ENCODE measurements at regions not wholly inside any gene's neighbourhood (a gene's known extent, or its start where the extent isn't known, plus 50 kb on each side); places are given as distances from the start of the nearest gene placed in this dataset.

DNA sequence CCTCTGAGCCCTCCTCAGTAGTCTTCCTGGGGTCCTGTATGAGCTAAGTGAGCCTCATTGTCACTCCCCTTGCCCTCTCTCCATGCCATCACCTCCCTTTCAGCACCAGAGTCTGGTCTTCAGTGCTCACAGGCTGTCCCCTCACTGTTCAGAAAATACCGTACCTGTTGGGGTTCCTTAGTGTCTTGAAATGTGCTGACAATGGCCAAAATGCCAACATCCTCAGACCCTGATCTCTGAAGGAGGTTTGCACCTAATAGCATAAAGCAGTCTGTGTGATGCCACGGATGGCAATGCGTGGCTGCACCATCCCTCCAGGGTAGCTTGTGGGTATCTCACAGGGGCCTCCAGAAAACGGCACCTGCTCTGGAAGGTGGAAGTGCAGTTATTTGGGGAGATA lies 301.0 kb upstream of the TLE3 start:
- TF ChIP-seq, protein P1, sequence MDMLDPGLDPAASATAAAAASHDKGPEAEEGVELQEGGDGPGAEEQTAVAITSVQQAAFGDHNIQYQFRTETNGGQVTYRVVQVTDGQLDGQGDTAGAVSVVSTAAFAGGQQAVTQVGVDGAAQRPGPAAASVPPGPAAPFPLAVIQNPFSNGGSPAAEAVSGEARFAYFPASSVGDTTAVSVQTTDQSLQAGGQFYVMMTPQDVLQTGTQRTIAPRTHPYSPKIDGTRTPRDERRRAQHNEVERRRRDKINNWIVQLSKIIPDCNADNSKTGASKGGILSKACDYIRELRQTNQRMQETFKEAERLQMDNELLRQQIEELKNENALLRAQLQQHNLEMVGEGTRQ (IDR thresholded peaks at IDR 0.05; ENCODE audit: low read depth, low read length) = no peak
- no peak for TF ChIP-seq POLR2A (IDR thresholded peaks at IDR 0.05; ENCODE audit: low read depth, low read length)
- TF ChIP-seq, protein P2, sequence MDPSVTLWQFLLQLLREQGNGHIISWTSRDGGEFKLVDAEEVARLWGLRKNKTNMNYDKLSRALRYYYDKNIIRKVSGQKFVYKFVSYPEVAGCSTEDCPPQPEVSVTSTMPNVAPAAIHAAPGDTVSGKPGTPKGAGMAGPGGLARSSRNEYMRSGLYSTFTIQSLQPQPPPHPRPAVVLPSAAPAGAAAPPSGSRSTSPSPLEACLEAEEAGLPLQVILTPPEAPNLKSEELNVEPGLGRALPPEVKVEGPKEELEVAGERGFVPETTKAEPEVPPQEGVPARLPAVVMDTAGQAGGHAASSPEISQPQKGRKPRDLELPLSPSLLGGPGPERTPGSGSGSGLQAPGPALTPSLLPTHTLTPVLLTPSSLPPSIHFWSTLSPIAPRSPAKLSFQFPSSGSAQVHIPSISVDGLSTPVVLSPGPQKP (IDR thresholded peaks at IDR 0.05; ENCODE audit: borderline replicate concordance, low read depth, low read length) = no peak
- TF ChIP-seq, protein P3, sequence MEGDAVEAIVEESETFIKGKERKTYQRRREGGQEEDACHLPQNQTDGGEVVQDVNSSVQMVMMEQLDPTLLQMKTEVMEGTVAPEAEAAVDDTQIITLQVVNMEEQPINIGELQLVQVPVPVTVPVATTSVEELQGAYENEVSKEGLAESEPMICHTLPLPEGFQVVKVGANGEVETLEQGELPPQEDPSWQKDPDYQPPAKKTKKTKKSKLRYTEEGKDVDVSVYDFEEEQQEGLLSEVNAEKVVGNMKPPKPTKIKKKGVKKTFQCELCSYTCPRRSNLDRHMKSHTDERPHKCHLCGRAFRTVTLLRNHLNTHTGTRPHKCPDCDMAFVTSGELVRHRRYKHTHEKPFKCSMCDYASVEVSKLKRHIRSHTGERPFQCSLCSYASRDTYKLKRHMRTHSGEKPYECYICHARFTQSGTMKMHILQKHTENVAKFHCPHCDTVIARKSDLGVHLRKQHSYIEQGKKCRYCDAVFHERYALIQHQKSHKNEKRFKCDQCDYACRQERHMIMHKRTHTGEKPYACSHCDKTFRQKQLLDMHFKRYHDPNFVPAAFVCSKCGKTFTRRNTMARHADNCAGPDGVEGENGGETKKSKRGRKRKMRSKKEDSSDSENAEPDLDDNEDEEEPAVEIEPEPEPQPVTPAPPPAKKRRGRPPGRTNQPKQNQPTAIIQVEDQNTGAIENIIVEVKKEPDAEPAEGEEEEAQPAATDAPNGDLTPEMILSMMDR (conservative IDR thresholded peaks at IDR 0.05; ENCODE audit: low read depth, low read length) = no peak
- no peak for TF ChIP-seq RFX5 (IDR thresholded peaks at IDR 0.05; ENCODE audit: low read depth, low read length)
- TF ChIP-seq CHD1 (IDR thresholded peaks at IDR 0.05; ENCODE audit: low read depth, low read length) = no peak
- TF ChIP-seq MXI1 (IDR thresholded peaks at IDR 0.05; ENCODE audit: borderline replicate concordance, low read depth, low read length) = no peak
